Fibroblast of skin of right quadriceps (primary cell): ENCODE measurements at regions not wholly inside any gene's neighbourhood (a gene's known extent, or its start where the extent isn't known, plus 50 kb on each side); places are given as distances from the start of the nearest gene placed in this dataset.
"Not testable (repeated sequence)": the region's sequence is repeated elsewhere in the genome, so short reads cannot be mapped to it uniquely, and the experiment has no call there.

Experiments
- DNase-seq: peaks from one replicate; pipeline ENCODE4 v3.0.0-alpha.2; 2013

- no peak for DNase-seq
These were observed 756.8 kb downstream of the RAPGEF2 start for GRCh38 chr4:159859656-159860148.

GRCh38 chr4:159860945-159861344 is 758.1 kb downstream of the RAPGEF2 start:
- DNase-seq = no peak

GRCh38 chr4:159864337-159864736 is 761.5 kb downstream of the RAPGEF2 start:
- DNase-seq = no peak

- no peak for DNase-seq
These were observed 764.8 kb downstream of the RAPGEF2 start for GRCh38 chr4:159867673-159868072.

- not testable (repeated sequence) for DNase-seq
These were observed 766.1 kb downstream of the RAPGEF2 start for GRCh38 chr4:159868936-159869335.

GRCh38 chr4:159871141-159871540 is 768.3 kb downstream of the RAPGEF2 start:
- DNase-seq = peak; percentile 27

- no peak for DNase-seq
These were observed 778.3 kb downstream of the RAPGEF2 start for GRCh38 chr4:159881158-159881557.

- DNase-seq = no peak
These were observed 782.1 kb downstream of the RAPGEF2 start for GRCh38 chr4:159884989-159885388.

- no peak for DNase-seq
These were observed 796.7 kb downstream of the RAPGEF2 start for GRCh38 chr4:159899596-159899995.

- no peak for DNase-seq
These were observed 797.7 kb downstream of the RAPGEF2 start for GRCh38 chr4:159900562-159900961.

- no peak for DNase-seq
These were observed 799.8 kb downstream of the RAPGEF2 start for GRCh38 chr4:159902648-159903047.

- DNase-seq = no peak
These were observed 802.0 kb downstream of the RAPGEF2 start for GRCh38 chr4:159904906-159905305.

GRCh38 chr4:159906051-159906450 is 803.2 kb downstream of the RAPGEF2 start:
- no peak for DNase-seq

- DNase-seq = no peak
These were observed 803.6 kb downstream of the RAPGEF2 start for GRCh38 chr4:159906517-159906916.

- DNase-seq = no peak
These were observed 807.8 kb downstream of the RAPGEF2 start for GRCh38 chr4:159910721-159911120.

- DNase-seq = no peak
These were observed 819.2 kb downstream of the RAPGEF2 start for GRCh38 chr4:159922119-159922518.

- DNase-seq = no peak
These were observed 822.9 kb downstream of the RAPGEF2 start for GRCh38 chr4:159925770-159926169.

GRCh38 chr4:159926871-159927270 is 824.0 kb downstream of the RAPGEF2 start:
- no peak for DNase-seq

- no peak for DNase-seq
These were observed 824.9 kb downstream of the RAPGEF2 start for GRCh38 chr4:159927781-159928180.

GRCh38 chr4:159934602-159935001 is 831.7 kb downstream of the RAPGEF2 start:
- not testable (repeated sequence) for DNase-seq

- no peak for DNase-seq
These were observed 834.7 kb downstream of the RAPGEF2 start for GRCh38 chr4:159937595-159937994.

GRCh38 chr4:159939681-159940080 is 836.8 kb downstream of the RAPGEF2 start:
- DNase-seq = not testable (repeated sequence)

GRCh38 chr4:159941076-159941475 is 838.2 kb downstream of the RAPGEF2 start:
- DNase-seq = no peak

- no peak for DNase-seq
These were observed 841.6 kb downstream of the RAPGEF2 start for GRCh38 chr4:159944477-159944876.

GRCh38 chr4:159946983-159947615 is 844.2 kb downstream of the RAPGEF2 start:
- DNase-seq = peak; percentile 67
